ENCODE measurements at regions not wholly inside any gene's neighbourhood (a gene's known extent, or its start where the extent isn't known, plus 50 kb on each side); places are given as distances from the start of the nearest gene placed in this dataset.

DNA sequence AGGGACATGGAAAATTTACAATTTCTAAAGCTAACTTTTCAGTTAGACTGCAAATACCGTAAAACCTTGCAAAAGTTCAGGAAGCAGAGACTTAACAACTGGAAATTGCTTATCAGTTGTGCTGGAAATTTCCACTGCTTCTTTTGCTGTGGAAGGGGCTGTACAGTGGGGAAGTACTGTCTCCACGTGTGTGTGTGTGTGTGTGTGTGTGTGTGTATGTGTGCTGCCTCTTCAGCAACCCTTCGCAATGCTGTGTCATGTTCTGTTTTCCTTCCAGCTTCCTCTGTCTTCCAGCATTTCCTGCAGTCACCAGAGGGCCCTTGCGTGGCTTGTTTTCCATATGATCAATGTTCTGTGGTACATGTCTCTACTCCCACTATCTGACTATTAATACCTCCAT, 87.5 kb upstream of the RANBP3L start:
- Histone ChIP-seq H3K4me1 (peaks cover 0 to 13% (median 0%) of the 10 kb centered on the region in 4 donors), H3K36me3 (no peaks in the 10 kb centered on the region), H3K9me3 (no peaks in the 10 kb centered on the region), H3K4me3 (no peak overlapping the region), H3K27me3 (no peaks in the 10 kb centered on the region), H3K27ac (no peak overlapping the region)
- DNase-seq (peak in 1 of 3 donors; percentile 58), ATAC-seq (peak; percentile 78 to 85 (median 80))
- 70% methylated on average over 3 of the region's 4 CpGs for WGBS (ENCODE audit: insufficient coverage, low coverage, low lambda C conversion rate, missing lambda C conversion rate)
- TF ChIP-seq, protein P1, sequence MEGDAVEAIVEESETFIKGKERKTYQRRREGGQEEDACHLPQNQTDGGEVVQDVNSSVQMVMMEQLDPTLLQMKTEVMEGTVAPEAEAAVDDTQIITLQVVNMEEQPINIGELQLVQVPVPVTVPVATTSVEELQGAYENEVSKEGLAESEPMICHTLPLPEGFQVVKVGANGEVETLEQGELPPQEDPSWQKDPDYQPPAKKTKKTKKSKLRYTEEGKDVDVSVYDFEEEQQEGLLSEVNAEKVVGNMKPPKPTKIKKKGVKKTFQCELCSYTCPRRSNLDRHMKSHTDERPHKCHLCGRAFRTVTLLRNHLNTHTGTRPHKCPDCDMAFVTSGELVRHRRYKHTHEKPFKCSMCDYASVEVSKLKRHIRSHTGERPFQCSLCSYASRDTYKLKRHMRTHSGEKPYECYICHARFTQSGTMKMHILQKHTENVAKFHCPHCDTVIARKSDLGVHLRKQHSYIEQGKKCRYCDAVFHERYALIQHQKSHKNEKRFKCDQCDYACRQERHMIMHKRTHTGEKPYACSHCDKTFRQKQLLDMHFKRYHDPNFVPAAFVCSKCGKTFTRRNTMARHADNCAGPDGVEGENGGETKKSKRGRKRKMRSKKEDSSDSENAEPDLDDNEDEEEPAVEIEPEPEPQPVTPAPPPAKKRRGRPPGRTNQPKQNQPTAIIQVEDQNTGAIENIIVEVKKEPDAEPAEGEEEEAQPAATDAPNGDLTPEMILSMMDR (IDR thresholded peaks at IDR 0.05) = no peak
- no peak for TF ChIP-seq POLR2A (IDR thresholded peaks at IDR 0.05)
- intact Hi-C loops (cut with DNase I) = no loop called here

- Histone ChIP-seq H3K4me3 (no peak overlapping the region), H3K9me3 (no peaks in the 10 kb centered on the region), H3K36me3 (no peaks in the 10 kb centered on the region), H3K27me3 (no peaks in the 10 kb centered on the region), H3K27ac (no peak overlapping the region), H3K4me1 (peaks cover 0 to 4% (median 0%) of the 10 kb centered on the region in 4 donors)
- no peak for ATAC-seq
- WGBS (ENCODE audit: insufficient coverage, low coverage, low lambda C conversion rate, missing lambda C conversion rate) = 53% methylated on average over 3 of the region's 9 CpGs
- no peak for DNase-seq
- intact Hi-C loops (cut with DNase I) = loop anchor here in 1 of 2 donors (10.0 kb wide), 1 partner anchor 126 kb away; no protein-coding TSS in a partner anchor
- TF ChIP-seq, protein P1 (IDR thresholded peaks at IDR 0.05) = no peak
- TF ChIP-seq POLR2A (IDR thresholded peaks at IDR 0.05) = no peak
Measured at GRCh38 chr5:36390640-36391039, 88.9 kb upstream of the RANBP3L start.

DNA sequence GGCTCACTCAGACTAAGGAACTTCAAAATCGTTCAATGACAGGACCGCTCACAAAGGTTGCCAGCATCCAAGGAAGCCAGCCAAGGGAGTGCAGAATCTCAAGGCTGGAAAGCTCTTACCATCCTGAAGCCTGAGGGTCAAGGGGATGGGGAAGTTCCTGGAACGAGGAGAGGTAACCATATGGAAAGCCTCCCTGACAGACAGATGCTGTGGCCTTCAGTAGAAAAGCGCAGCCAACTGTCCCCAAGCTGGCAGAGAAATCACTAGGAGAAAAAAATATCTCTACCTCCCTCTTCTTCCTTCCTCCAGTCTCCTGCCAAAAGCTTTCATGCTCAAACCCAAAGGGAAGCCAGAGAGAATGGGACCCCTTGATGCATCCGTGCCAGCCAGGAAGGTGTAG, 90.5 kb upstream of the RANBP3L start:
- Histone ChIP-seq H3K27me3 (no peaks in the 10 kb centered on the region), H3K36me3 (no peaks in the 10 kb centered on the region), H3K27ac (no peak overlapping the region), H3K4me1 (no peaks in the 10 kb centered on the region), H3K9me3 (no peaks in the 10 kb centered on the region), H3K4me3 (no peak overlapping the region)
- DNase-seq = no peak
- WGBS (ENCODE audit: insufficient coverage, low coverage, low lambda C conversion rate, missing lambda C conversion rate) = 74% methylated on average over 5 of the region's 5 CpGs
- ATAC-seq = no peak
- intact Hi-C loops (cut with DNase I) = loop anchor here in 1 of 2 donors (10.0 kb wide), 1 partner anchor 127 kb away; no protein-coding TSS in a partner anchor
- TF ChIP-seq, protein P1 (IDR thresholded peaks at IDR 0.05) = no peak
- no peak for TF ChIP-seq POLR2A (IDR thresholded peaks at IDR 0.05)

- Histone ChIP-seq H3K4me3 (no peak overlapping the region), H3K27ac (no peak overlapping the region), H3K36me3 (no peaks in the 10 kb centered on the region), H3K4me1 (no peaks in the 10 kb centered on the region), H3K9me3 (no peaks in the 10 kb centered on the region), H3K27me3 (no peaks in the 10 kb centered on the region)
- ATAC-seq (peak in 1 of 4 donors; percentile 18), DNase-seq (no peak)
- TF ChIP-seq, protein P1 (IDR thresholded peaks at IDR 0.05) = no peak
- TF ChIP-seq POLR2A (IDR thresholded peaks at IDR 0.05) = no peak
- intact Hi-C loops (cut with DNase I) = loop anchor here in 1 of 2 donors (10.0 kb wide), 1 partner anchor 128 kb away; no protein-coding TSS in a partner anchor
Measured at GRCh38 chr5:36392818-36393217, 91.1 kb upstream of the RANBP3L start.
